Activated CD4-positive, alpha-beta memory T cell treated with anti-CD3 and anti-CD28 coated beads, Interleukin-2, amount 10 ng/mL, durations not matched to agents 7 days and 5 days (primary cell): ENCODE measurements at regions not wholly inside any gene's neighbourhood (a gene's known extent, or its start where the extent isn't known, plus 50 kb on each side); places are given as distances from the start of the nearest gene placed in this dataset.

Experiments used
- CTCF ChIA-PET: fragments of 350-600 bp; sonication (Branson Sonifier 250); formaldehyde crosslinking; loops from one replicate; lab custom pipeline; 2021; ENCODE audit warnings: antibody characterized with exemption, inconsistent platforms; lab: Charles Lee
- POLR2A ChIA-PET: fragments of 350-600 bp; sonication (Branson Sonifier 250); formaldehyde crosslinking; loops from one replicate; lab custom pipeline; 2021; ENCODE audit warnings: antibody characterized with exemption; lab: Charles Lee
- DNase-seq: peaks from one replicate; pipeline ENCODE4 v3.0.0-alpha.2; 2020
- H3K27ac Mint-ChIP-seq: one replicate; pipeline ENCODE4 v1.8.0; 2021; ENCODE audit warnings: mild to moderate bottlenecking, mixed read lengths
- H3K27me3 Mint-ChIP-seq: one replicate; pipeline ENCODE4 v1.8.0; 2021; ENCODE audit warnings: mixed read lengths
- H3K36me3 Mint-ChIP-seq: one replicate; pipeline ENCODE4 v1.8.0; 2021; ENCODE audit warnings: low read depth, mixed read lengths
- H3K4me1 Mint-ChIP-seq: one replicate; pipeline ENCODE4 v1.8.0; 2021; ENCODE audit warnings: mixed read lengths
- H3K4me3 Mint-ChIP-seq: one replicate; pipeline ENCODE4 v1.8.0; 2021; ENCODE audit warnings: mild to moderate bottlenecking, mixed read lengths
- H3K9me3 Mint-ChIP-seq: one replicate; pipeline ENCODE4 v1.8.0; 2021; ENCODE audit warnings: mixed read lengths

DNA sequence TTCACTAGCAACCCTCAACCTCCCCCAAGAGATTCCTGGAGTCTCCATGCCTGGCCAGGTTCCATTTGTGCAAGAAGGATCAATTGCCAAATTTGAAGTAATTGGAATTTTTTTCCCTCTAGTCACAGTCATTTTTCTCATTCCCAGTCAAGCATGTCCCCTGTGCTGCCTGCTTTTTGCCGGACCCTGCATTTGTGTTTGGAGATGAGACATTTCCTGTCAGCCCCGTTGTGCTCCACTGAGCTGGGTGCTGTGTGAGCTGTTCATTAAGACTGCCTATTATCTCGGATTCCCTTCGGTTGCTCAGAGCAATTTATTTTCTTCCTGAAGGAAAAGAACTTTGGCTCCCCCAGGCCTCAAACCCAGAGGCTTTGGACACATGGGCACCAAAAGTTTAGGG is 201.0 kb upstream of the NLRP1 start:
- H3K4me1 Mint-ChIP-seq, result no peaks in the 10 kb centered on the region
- H3K36me3 Mint-ChIP-seq, result no peaks in the 10 kb centered on the region
- no peaks in the 10 kb centered on the region for H3K9me3 Mint-ChIP-seq
- H3K4me3 Mint-ChIP-seq, result no peak overlapping the region
- peaks cover 22% of the 10 kb centered on the region for H3K27me3 Mint-ChIP-seq
- no peak for DNase-seq
- H3K27ac Mint-ChIP-seq, result no peak overlapping the region
- CTCF ChIA-PET, result no interaction called here
- POLR2A ChIA-PET, result no interaction called here

DNA sequence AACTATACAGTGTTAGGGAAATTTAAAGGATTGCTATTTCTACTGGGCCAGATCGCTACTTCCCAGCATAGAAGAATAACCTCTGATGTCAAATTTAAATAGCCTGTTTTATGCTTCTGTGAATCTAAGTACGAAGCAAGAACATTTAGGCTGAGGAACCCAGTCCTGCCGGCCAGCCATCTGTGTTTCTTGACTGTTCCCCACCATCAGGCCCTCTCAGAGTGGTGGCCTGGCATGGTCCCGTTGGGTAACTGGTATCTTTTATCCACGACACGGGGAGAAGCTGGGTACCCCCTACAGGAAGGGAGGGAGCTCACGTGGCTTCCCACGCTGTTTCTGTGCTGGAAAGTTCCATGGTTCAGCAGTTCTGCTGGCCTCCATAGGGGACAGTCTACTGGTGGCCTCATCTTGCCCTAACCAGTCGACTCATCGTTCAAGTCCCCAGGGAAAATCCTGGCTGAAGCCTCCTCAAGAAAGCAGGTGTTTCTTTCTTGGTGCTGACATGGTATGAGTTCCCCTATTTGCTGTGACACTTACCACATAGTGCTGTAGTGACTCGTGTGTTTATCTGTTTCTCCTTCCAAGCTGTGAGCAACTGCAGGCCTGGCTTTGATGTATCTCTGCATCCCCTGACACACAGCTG is 201.7 kb upstream of the NLRP1 start:
- POLR2A ChIA-PET, result no interaction called here

DNA sequence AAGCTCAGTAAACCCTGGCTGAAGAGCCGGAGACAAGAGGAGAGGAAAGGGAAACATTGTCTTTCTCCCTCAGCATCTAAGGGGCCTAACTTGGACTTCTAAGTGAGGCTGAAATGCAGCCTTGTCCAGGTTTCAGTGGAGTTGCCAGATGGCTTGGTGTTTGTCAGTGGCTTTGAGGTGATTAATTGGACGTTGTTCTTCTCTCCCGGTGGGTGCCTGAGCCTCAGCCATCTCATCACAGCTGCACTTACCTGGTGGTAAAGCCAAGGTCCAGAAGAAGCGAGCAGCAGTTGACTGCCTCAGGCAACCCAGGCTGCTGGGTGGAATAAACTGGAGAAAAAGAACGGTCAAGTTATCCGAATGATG is 202.2 kb upstream of the NLRP1 start:
- H3K9me3 Mint-ChIP-seq, result no peaks in the 10 kb centered on the region
- H3K4me3 Mint-ChIP-seq, result no peak overlapping the region
- ChIA-PET CTCF (no interaction called here), POLR2A (no interaction called here)
- H3K27ac Mint-ChIP-seq, result no peak overlapping the region
- no peaks in the 10 kb centered on the region for H3K36me3 Mint-ChIP-seq
- H3K27me3 Mint-ChIP-seq, result peaks cover 22% of the 10 kb centered on the region
- no peaks in the 10 kb centered on the region for H3K4me1 Mint-ChIP-seq
- DNase-seq, result no peak

More for the DNA sequence above, 201.7 kb upstream of the NLRP1 start:
- CTCF ChIA-PET, result no interaction called here
- no peaks in the 10 kb centered on the region for H3K36me3 Mint-ChIP-seq
- H3K4me1 Mint-ChIP-seq, result no peaks in the 10 kb centered on the region
- no peak overlapping the region for H3K27ac Mint-ChIP-seq
- peaks cover 22% of the 10 kb centered on the region for H3K27me3 Mint-ChIP-seq
- no peak for DNase-seq
- no peak overlapping the region for H3K4me3 Mint-ChIP-seq
- H3K9me3 Mint-ChIP-seq, result no peaks in the 10 kb centered on the region

DNA sequence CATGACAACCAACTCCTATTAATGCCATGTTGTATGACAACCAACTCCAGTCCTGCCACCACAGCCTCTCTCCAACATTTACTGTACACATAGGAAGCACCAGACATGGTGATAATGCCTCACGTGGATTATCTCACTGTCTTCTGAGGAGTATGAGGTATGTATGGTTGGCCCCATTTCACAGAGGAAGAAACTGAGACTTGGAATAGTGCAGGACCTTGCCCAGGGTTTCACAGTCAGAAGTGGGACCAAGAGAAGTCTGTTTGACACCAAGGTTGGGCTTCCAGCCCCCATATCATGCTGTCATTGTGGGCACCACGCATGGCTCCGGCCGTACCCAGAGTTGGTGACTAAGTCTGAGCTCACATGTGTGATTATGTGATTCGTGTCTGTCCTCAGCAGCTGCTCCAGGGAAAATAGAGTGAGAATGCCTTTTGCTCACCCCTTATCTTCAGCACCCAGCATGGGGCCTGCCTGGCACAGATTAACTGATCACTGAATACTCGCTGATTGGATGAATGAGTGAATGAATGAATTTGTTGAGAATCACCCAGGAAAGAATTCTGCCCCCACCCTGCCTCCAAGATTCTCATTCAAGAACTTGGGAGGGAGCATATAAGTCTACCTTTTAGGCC is 204.1 kb upstream of the NLRP1 start:
- Mint-ChIP-seq H3K27ac (no peak overlapping the region), H3K36me3 (no peaks in the 10 kb centered on the region), H3K4me1 (no peaks in the 10 kb centered on the region), H3K9me3 (peaks cover 9% of the 10 kb centered on the region), H3K27me3 (peaks cover 20% of the 10 kb centered on the region), H3K4me3 (no peak overlapping the region)
- no peak for DNase-seq
- CTCF ChIA-PET, result no interaction called here
- POLR2A ChIA-PET, result no interaction called here

DNA sequence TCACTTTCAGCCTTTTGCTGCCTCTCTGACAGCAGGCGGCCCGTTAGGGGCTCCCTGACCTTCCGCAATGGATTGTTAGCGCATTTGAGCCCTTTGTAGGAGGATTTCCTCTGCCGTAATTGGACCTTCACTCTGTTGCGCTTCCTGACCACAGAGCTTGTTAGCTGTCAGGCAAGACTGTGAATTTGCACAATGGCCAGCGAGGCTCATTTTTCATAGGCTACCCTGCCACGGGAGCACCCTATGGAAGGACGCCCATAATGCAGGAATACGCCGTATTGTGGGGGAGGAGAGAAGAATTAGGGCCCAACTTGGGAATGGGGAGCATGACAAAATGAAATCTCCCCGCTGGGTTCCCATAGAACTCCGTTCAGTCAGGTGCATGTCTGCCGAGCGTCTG is 205.2 kb upstream of the NLRP1 start:
- Mint-ChIP-seq H3K9me3 (peaks cover 9% of the 10 kb centered on the region), H3K4me3 (no peak overlapping the region), H3K4me1 (no peaks in the 10 kb centered on the region), H3K36me3 (no peaks in the 10 kb centered on the region), H3K27me3 (peaks cover 16% of the 10 kb centered on the region), H3K27ac (no peak overlapping the region)
- CTCF ChIA-PET, result no interaction called here
- POLR2A ChIA-PET, result no interaction called here
- DNase-seq, result no peak

DNA sequence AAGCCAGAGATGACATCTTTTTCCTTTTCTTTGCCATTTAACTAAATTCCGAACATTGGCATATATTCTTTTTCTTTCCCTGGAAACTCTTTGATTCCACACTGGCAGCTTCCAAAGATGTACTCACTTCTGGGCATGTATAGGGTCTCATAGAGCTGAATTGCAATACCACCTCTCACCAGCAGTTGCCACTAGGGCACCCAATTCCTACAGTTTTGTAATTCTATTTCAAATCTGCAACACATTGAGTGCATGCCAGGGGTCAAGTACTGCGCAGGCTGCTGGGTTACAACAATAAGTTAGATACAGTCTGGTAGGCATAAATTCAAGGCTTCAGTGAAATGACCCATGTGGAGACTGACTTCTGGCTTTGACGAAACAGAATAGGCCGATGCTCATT is 208.8 kb upstream of the NLRP1 start:
- Mint-ChIP-seq H3K27ac (no peak overlapping the region), H3K9me3 (peaks cover 9% of the 10 kb centered on the region), H3K27me3 (peaks cover 16% of the 10 kb centered on the region), H3K4me3 (no peak overlapping the region), H3K36me3 (no peaks in the 10 kb centered on the region), H3K4me1 (no peaks in the 10 kb centered on the region)
- ChIA-PET CTCF (no interaction called here), POLR2A (no interaction called here)
- DNase-seq, result no peak

DNA sequence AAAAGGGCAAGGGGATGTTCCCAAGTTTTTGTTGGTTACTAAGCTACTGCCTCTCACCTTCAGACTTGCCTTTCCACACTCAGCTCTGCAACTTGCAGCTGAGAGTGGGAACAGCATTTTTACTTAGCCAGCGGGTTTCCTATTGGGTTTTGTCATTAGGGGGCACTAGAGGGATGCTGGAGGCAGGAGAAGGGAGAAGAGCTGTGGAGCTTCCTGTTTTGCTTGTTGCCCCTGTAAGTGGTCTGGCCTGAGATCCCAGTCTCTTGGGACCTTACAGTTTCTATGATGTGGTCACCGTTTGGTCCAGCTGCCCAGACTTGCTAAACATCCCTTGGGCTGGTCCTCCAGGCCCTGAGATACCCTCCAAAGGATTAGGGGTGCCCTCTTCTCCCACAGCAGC is 209.6 kb upstream of the NLRP1 start:
- no peak overlapping the region for H3K27ac Mint-ChIP-seq
- ChIA-PET CTCF (no interaction called here), POLR2A (no interaction called here)
- DNase-seq, result no peak
- H3K27me3 Mint-ChIP-seq, result peaks cover 14% of the 10 kb centered on the region
- no peaks in the 10 kb centered on the region for H3K36me3 Mint-ChIP-seq
- peaks cover 9% of the 10 kb centered on the region for H3K9me3 Mint-ChIP-seq
- no peak overlapping the region for H3K4me3 Mint-ChIP-seq
- H3K4me1 Mint-ChIP-seq, result no peaks in the 10 kb centered on the region

DNA sequence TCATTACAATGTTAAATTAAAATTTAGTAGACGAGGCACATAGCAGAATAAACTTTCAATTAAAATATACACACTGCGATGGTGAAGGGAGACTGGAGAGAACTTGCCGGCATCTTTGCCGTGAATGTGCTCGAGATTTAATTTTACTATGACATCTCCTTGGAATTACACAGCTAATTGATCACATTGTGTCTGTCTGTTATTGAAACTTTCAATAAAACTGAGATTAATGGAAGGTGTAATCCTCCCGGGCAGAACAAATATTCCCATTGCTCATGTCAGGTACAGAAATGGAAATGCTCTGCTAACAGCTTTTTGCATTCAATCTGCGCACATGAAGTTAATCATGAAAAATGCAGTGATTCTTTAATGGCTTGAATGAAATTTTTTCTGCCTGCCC is 210.1 kb upstream of the NLRP1 start:
- ChIA-PET CTCF (no interaction called here), POLR2A (no interaction called here)
- Mint-ChIP-seq H3K4me3 (no peak overlapping the region), H3K4me1 (no peaks in the 10 kb centered on the region), H3K27ac (no peak overlapping the region), H3K9me3 (peaks cover 9% of the 10 kb centered on the region), H3K27me3 (peaks cover 14% of the 10 kb centered on the region), H3K36me3 (no peaks in the 10 kb centered on the region)
- DNase-seq, result no peak

DNA sequence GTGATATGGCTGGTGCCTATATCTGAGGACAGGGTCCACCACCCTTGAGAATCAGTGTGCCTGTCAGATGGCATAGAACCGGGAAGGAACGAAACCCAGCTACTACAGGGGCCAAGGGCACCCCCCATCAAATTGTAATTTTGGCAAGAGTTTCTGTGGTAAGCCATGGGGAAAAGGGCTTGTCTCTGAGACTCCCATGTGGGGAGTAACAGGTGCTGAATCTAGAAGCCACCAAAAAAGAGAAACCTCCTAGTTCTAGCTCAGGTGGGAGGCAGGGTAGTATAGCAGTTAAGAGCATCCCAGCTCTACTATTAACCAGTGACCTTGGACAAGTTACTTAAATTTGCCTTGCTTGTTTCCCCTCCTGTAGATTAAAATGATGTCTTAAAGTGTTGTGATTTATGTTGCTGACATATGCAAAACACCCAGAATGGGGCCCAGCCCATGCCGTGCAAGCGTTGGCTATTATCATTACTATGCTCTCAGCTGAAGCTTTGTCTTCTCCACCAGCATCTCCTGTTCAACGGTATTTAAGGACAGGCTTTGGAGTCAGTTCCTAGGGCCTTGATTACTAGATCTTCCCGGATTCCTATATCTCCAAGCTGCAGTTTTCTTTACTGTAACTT is 210.7 kb upstream of the NLRP1 start:
- H3K9me3 Mint-ChIP-seq, result peaks cover 9% of the 10 kb centered on the region
- DNase-seq, result no peak
- H3K27me3 Mint-ChIP-seq, result peaks cover 10% of the 10 kb centered on the region
- H3K4me3 Mint-ChIP-seq, result no peak overlapping the region
- ChIA-PET CTCF (no interaction called here), POLR2A (no interaction called here)
- H3K27ac Mint-ChIP-seq, result no peak overlapping the region
- no peaks in the 10 kb centered on the region for H3K4me1 Mint-ChIP-seq
- no peaks in the 10 kb centered on the region for H3K36me3 Mint-ChIP-seq

GRCh38 chr17:5797447-5798050 is 213.2 kb upstream of the NLRP1 start:
- peaks cover 12% of the 10 kb centered on the region for H3K27me3 Mint-ChIP-seq
- H3K36me3 Mint-ChIP-seq, result no peaks in the 10 kb centered on the region
- DNase-seq, result no peak

DNA sequence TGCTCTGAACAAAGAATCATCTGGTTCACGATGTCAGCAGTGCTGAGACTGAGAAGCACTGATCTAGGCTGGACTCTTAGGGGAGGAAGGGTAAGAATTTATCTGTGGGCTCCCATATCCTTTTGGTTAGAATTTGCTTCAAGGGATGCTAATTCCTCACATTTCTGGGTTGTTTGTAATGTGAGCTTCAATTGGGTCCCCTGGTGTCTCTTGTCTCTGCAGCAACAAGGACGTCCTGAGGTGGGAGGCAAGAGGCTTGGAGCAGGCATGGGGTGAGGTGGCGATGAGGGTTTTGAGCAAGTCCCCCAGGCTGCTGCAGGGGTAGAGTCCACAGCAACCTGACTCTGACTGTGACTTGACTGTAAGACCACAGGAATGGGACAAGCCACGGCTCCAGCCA is 213.8 kb upstream of the NLRP1 start:
- Mint-ChIP-seq H3K4me3 (no peak overlapping the region), H3K9me3 (peaks cover under 1% of the 10 kb centered on the region), H3K36me3 (no peaks in the 10 kb centered on the region), H3K27me3 (peaks cover 16% of the 10 kb centered on the region), H3K27ac (no peak overlapping the region), H3K4me1 (no peaks in the 10 kb centered on the region)
- DNase-seq, result no peak
- CTCF ChIA-PET, result no interaction called here
- POLR2A ChIA-PET, result no interaction called here

More at GRCh38 chr17:5797447-5798050, 213.2 kb upstream of the NLRP1 start:
- Mint-ChIP-seq H3K4me1 (no peaks in the 10 kb centered on the region), H3K4me3 (no peak overlapping the region), H3K9me3 (peaks cover 6% of the 10 kb centered on the region), H3K27ac (no peak overlapping the region)
- POLR2A ChIA-PET, result no interaction called here
- CTCF ChIA-PET, result no interaction called here

- Mint-ChIP-seq H3K27ac (no peak overlapping the region), H3K36me3 (no peaks in the 10 kb centered on the region), H3K27me3 (peaks cover 25% of the 10 kb centered on the region), H3K4me1 (no peaks in the 10 kb centered on the region), H3K4me3 (no peak overlapping the region), H3K9me3 (no peaks in the 10 kb centered on the region)
- CTCF ChIA-PET, result no interaction called here
- POLR2A ChIA-PET, result no interaction called here
- DNase-seq, result no peak
Observed at GRCh38 chr17:5800131-5800530, 215.8 kb upstream of the NLRP1 start.

- Mint-ChIP-seq H3K27ac (no peak overlapping the region), H3K4me1 (no peaks in the 10 kb centered on the region), H3K36me3 (no peaks in the 10 kb centered on the region), H3K4me3 (no peak overlapping the region), H3K27me3 (peaks cover 24% of the 10 kb centered on the region), H3K9me3 (no peaks in the 10 kb centered on the region)
- no peak for DNase-seq
- CTCF ChIA-PET, result no interaction called here
- POLR2A ChIA-PET, result no interaction called here
Observed at GRCh38 chr17:5800646-5801045, 216.3 kb upstream of the NLRP1 start.
